NCI-H748 (cell line): ENCODE measurements at regions not wholly inside any gene's neighbourhood (a gene's known extent, or its start where the extent isn't known, plus 50 kb on each side); places are given as distances from the start of the nearest gene placed in this dataset.

Source experiments
- DNase-seq: peaks from one replicate; lab custom pipeline; 2025; ENCODE audit not compliant: unreplicated experiment; lab: John Stamatoyannopoulos, UW

- DNase-seq, result peak; percentile 65
These were observed 51.0 kb upstream of the BARX2 start for GRCh38 chr11:129324533-129325175.

DNA sequence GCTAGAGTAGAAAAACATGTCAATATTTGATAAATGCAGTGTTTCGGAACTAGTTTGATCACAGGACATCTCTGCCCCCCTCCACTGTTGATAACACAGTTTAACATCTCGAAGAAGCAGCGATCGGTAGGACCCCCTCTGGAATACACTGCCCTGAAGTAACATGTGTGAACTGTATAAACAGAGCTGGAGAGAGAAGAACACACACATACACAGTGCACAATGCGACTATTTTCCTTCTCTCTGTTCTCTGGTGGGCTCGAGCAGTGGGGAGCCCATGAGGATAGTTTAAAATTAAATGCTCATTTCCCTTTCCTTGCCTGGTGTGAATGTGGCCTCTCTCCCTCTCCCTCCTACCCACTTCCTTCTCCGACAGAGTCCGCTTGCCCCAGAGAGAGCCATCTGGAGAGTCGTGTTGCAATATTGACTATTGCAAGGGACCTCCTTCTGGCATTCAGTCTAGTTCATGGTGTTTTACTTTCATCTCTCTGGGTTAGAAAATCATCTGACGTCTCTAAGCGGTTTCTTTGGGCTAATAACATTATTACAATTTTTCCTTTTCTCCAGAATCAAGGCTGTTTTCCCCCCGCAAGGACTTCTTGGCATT, 51.6 kb upstream of the BARX2 start:
- DNase-seq, result peak; percentile 28

DNA sequence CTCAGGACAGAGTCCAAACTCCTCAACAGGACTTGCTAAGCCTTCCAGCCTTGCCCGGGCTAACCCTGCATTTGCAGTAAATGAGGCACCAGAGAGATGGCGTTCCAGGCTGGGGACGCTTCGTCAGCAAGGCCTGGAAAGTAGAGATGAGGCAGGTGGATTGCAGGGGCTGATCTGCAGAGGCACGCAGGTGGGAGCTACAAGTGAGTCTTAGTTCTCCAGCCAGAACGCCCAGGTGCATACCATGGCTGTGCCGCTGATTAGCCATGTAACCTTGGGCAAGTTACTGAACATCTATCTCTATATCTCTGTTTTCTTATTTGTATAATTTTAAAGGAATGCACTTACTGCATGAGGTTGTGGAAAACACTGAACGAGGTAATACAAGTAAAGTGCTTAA, 52.7 kb upstream of the BARX2 start:
- no peak for DNase-seq

GRCh38 chr11:129321076-129321475, 54.6 kb upstream of the BARX2 start:
- DNase-seq, result no peak

DNA sequence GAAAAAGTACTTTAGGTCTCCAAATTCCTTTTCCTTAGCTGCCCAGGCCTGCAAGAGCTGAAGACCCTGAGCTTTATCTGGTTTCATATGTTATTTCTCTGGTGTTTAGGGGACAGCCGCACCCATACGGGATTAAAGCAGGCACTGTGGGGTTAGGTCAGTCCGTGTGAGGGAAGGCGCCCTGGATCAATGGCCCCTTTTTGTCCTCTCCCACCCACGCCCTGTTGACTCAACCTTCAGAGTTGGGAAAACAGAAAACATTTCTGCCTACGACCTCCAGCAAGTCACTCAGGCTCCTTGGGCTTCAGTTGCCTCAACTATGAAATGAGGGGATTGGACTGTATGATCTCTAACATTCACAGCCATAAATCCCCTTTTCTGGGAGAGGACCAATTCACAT, 55.2 kb upstream of the BARX2 start:
- DNase-seq, result peak; percentile 10

GRCh38 chr11:129319751-129320150, 55.9 kb upstream of the BARX2 start:
- peak; percentile 48 for DNase-seq

DNA sequence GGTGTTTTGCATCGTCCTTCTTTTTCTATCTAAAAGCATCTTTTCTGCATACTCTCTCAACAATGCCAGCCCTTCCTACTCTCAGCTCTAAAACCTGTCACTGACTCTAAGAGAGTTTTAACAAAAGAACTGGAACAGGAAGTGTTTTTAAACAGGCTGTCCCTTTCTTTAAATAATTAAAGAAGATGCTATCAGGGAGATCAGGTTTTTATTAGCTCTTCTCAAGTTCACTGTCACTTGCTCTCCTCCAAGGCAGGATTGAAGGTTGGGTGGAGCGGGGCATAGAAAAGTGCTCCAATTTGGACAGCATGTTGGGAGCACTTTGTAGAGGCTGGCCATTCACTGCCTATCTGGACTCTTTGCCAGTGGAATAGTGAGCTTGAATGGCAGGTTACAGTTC, 56.4 kb upstream of the BARX2 start:
- no peak for DNase-seq

DNA sequence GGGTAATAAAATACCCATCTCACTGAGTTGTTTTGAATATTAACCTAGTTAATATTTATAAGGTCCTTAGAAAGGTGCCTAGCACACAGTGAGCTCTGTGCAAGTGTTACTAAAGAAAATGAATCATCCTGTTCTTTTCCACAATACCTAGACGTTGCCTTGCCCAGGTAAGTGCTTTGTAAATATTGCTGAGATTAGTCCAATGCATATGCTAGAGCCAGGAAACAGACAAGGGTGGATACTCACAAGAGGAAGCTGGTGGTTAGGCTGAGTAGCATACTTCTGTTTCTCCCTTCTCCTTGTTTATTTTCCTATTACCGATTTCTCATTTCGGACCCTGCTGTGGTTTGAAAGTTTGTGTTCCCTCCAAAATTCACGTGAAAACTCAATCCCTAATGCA, 58.1 kb upstream of the BARX2 start:
- peak; percentile 70 for DNase-seq

- no peak for DNase-seq
These were observed 58.9 kb upstream of the BARX2 start for GRCh38 chr11:129316781-129317180.

GRCh38 chr11:129315781-129316579, 59.7 kb upstream of the BARX2 start:
- peak; percentile 96 for DNase-seq

DNA sequence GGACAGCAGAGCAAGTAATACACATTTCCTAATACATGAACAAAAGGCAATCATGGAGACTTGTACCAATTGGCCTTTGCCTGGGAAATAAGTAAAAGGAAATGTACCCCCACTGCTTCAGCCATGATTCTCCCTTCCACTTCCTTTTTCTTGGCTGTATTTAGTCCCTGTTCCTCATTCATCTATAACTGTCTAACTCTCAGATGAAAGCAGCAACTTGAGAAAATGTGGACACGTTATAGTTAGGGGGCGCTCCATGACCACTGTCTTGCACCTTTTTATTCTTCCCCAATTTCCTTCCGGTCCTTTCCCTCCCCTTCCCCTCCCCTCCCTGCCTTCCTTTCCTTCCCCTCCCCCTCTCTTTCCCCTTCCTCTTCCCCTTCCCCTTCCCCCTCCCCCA, 61.3 kb upstream of the BARX2 start:
- no peak for DNase-seq

DNA sequence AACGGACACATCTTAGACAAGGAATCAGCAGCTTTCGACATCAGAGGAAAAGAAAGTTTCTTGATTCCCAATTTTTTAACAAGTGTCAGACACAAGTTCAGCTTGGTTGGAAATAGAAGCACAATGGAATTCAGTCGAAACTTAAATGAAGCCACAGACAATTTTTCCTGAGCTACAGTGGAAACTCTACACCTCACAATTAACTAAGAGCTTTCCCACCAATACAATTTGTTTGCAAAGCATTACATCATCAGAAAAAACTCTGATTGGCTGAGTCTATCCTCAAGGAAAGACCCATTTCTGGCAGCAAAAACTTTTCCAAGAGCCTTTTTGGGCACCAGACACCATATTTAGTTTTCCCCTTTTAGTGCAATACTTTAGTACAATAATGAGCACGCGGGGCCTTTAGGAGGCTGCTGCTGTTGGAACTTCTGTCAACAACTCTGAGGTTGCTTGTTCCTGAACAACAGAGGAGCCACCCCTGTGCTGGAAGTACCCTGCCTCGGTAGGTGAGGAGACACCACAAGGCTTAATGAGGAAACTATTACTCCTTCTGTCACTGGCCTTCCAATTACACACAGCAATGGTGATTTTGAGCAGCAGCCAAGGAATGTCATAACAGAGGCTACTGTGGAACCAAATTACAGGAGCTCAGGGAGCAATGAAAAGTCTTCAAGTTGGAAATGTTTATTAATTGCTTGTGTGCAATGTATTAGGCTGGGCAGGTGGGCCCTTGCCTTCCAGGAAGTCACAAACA, 61.9 kb upstream of the BARX2 start:
- peak; percentile 23 for DNase-seq

- no peak for DNase-seq
These were observed 62.7 kb upstream of the BARX2 start for GRCh38 chr11:129312730-129313503.

DNA sequence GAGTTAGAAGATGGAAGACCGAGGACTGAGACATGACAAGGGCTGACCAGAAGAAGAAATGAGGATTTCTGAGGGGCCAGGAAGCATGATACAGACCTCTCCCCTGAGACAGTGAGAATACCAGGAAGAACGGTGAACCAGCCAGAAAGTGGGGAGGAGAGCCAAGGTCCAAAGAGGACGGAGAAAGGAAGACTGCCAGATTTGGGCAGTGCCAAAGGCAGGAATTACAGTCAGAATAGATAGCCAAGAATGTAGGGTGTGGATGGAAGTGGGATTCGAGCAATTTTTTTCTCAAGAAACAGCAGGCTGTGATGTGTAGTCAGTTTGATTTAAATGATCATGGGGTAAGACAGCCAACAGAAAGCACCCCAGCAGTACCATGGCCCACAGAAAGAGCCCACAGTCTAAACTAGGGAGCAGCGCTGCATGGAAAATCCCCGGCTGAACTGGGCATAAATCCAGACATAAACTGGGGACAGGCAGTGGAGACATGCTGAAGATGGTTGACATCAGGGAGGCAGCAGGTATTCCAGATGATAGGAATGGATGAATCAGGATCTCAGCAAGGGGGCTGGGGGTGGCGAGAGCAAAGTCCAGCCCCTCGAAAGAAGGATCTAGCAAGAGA, 67.3 kb upstream of the BARX2 start:
- DNase-seq, result no peak

DNA sequence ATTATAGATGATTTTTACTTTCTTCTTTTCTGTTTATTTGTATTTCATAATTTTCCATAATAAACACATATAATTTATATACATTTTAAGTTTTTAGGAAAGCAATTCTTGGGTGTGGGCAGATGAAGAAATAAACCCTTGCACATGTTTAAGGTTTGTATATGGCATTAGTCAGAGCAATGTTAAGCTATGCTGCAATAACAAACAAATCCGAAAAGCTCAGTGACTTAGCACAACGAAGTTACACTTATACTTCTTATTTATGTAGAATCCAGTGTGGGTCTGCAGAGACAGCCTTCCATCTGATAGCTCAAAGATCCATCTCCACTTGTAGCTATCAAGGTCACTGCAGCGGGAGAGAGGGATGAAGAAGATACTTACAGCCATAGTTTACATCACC, 68.5 kb upstream of the BARX2 start:
- no peak for DNase-seq

- no peak for DNase-seq
These were observed 73.1 kb upstream of the BARX2 start for GRCh38 chr11:129302386-129303101.

DNA sequence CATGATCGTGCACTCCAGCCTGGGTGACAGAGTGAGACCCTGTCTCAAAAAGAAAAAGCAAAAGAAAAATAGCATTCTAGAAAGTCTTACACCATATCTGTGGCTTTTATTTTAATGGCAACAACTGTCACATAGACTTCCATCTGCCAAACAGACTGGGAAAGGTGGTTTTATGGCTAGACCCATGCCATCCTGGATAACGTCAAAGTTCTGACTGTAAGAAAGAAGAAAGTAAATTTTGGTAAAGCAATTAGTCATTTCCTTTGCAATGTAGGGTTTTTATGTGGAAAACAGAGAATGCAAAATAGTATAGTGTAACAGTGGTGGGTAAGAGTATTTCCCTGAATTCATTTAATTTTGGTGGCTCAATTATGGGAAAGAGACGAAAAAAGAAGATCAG, 75.5 kb upstream of the BARX2 start:
- no peak for DNase-seq

DNA sequence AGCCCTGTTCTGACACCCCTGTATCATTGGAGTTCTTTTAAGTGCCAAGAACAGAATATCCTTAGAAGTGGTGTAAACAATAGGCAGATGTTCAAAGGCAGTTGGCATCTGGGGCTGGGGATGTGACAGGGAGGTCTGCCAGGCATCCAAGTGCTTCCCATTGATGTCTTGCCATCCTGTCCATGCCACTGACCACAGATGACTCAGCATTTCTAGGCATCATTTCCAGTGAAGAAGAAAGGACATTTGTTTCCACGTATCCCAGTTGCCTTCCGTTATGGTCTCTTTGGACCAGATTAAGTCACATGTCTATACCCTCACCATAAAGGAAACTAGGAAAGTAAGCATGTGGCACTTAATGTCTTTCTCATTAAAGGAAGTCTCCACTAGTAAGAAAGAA, 76.7 kb upstream of the BARX2 start:
- no peak for DNase-seq

GRCh38 chr11:129295746-129296145, 79.9 kb upstream of the BARX2 start:
- no peak for DNase-seq

GRCh38 chr11:129292771-129293170, 82.9 kb upstream of the BARX2 start:
- DNase-seq, result peak; percentile 19
